Suprapubic skin (tissue), 4 donors: ENCODE measurements at regions not wholly inside any gene's neighbourhood (a gene's known extent, or its start where the extent isn't known, plus 50 kb on each side); places are given as distances from the start of the nearest gene placed in this dataset.

Source experiments
- DNase-seq, 2 donors: peaks; one replicate each; pipeline ENCODE4 v3.0.0-alpha.2; 2019; ENCODE audit warnings: low spot score in 2 of 2
- H3K27ac ChIP-seq: fragments of 200-600 bp; sonication (generic); one replicate; pipeline ENCODE4 v1.5.1; 2019
- H3K27me3 ChIP-seq: fragments of 200-600 bp; sonication (generic); one replicate; pipeline ENCODE4 v1.5.1; 2019
- H3K36me3 ChIP-seq: fragments of 200-600 bp; sonication (generic); one replicate; pipeline ENCODE4 v1.5.1; 2019
- H3K4me1 ChIP-seq: fragments of 200-600 bp; sonication (generic); one replicate; pipeline ENCODE4 v1.5.1; 2019
- H3K4me3 ChIP-seq: fragments of 200-600 bp; sonication (generic); one replicate; pipeline ENCODE4 v1.5.1; 2019; ENCODE audit warnings: mild to moderate bottlenecking
- H3K9me3 ChIP-seq: fragments of 200-600 bp; sonication (generic); one replicate; pipeline ENCODE4 v1.5.1; 2019
- EP300 ChIP-seq: sonication (generic); formaldehyde crosslinking; IDR thresholded peaks from one replicate; pipeline ENCODE4 v1.6.1; 2017; ENCODE audit warnings: antibody characterized with exemption
- POLR2A ChIP-seq, 2 donors: fragments of 450-650 bp; IDR thresholded peaks; one replicate each; pipeline ENCODE4 v1.6.1; 2017; ENCODE audit warnings: antibody characterized with exemption in 2 of 2, mild to moderate bottlenecking in 2 of 2, moderate library complexity in 2 of 2
- POLR2AphosphoS5 ChIP-seq, 3 donors: sonication (generic); formaldehyde crosslinking; IDR thresholded peaks; one replicate each; pipeline ENCODE4 v1.6.1; 2017; ENCODE audit warnings: antibody characterized with exemption in 3 of 3
- WGBS: methylation state at CpG from one replicate; pipeline ENCODE4 v1.1.5; 2018; 5-methylcytosine and 5-hydroxymethylcytosine counted together
- TF ChIP-seq, protein P1 (sequence below), 2 donors: fragments of 200-600 bp in 1 of 2; fragments of 450-650 bp in 1 of 2; sonication (generic) in 1 of 2; IDR thresholded peaks; one replicate each; pipeline ENCODE4 v1.5.1; 2016 to 2019; ENCODE audit warnings: antibody characterized with exemption in 2 of 2, mild to moderate bottlenecking in 1 of 2, moderate library complexity in 1 of 2

DNA sequence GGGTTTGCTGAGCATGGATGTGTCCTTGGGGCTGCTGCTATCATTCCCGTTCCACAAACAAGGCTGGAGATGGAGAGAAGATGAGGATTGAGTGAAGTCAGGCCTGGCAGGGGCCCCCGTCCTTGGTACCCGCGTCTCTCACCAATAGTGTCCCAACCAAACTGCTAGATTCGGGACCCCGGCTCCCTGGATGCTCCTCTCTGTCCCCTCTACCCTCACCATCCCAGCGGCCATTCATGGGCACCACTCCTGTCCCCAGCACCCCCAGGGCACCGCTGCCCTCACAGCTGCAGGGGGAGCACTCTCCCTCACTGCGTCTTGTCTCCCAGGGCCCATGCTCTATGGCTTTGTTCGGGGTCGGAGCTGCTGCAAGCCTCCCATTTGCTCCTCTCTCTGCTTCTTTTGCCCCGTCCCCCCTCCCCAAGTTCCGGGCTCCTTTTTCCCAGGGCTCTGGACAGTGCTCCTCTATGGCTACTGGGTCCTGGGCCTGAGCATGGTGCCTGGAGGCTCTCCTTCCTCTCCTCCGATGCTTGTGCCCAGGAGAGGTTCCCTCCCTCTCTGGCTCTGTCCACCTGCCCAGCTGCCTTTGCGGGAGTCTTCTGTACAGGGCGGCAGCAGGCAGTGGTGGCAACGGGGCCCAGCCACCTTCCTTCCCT lies 219.5 kb downstream of the TEX29 start:
- 81% methylated on average over 17 of the region's 17 CpGs for WGBS
- no peak for DNase-seq
- TF ChIP-seq, protein P1, sequence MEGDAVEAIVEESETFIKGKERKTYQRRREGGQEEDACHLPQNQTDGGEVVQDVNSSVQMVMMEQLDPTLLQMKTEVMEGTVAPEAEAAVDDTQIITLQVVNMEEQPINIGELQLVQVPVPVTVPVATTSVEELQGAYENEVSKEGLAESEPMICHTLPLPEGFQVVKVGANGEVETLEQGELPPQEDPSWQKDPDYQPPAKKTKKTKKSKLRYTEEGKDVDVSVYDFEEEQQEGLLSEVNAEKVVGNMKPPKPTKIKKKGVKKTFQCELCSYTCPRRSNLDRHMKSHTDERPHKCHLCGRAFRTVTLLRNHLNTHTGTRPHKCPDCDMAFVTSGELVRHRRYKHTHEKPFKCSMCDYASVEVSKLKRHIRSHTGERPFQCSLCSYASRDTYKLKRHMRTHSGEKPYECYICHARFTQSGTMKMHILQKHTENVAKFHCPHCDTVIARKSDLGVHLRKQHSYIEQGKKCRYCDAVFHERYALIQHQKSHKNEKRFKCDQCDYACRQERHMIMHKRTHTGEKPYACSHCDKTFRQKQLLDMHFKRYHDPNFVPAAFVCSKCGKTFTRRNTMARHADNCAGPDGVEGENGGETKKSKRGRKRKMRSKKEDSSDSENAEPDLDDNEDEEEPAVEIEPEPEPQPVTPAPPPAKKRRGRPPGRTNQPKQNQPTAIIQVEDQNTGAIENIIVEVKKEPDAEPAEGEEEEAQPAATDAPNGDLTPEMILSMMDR (IDR thresholded peaks at IDR 0.05), result no peak
- TF ChIP-seq EP300 (no peak), POLR2A (IDR thresholded peaks at IDR 0.05) (no peak)
- H3K4me1 ChIP-seq, result peaks cover under 1% of the 10 kb centered on the region
- no peaks in the 10 kb centered on the region for H3K36me3 ChIP-seq
- no peak overlapping the region for H3K4me3 ChIP-seq
- H3K9me3 ChIP-seq, result no peaks in the 10 kb centered on the region
- no peak overlapping the region for H3K27ac ChIP-seq
- peaks cover 57% of the 10 kb centered on the region for H3K27me3 ChIP-seq

DNA sequence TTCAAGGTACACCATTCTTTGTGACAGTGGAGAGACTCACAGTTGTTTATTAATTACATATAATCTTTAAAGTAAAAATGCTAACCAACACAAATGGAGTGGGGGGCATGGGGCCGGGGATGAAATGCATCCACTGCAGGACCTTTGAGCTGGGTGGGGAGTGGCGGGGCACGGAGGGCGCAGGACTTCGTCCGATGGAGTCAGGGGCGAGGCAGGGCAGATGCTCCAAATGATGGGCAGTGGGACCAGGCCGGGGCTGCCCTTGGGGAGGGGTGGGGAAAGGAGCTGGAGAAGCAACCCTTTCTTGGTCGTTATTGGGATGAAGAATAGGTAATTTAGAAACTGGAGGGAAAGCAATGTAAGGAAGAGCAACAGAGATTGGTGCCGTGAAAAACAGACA lies 220.0 kb downstream of the TEX29 start:
- TF ChIP-seq EP300 (no peak), POLR2A (IDR thresholded peaks at IDR 0.05) (no peak), POLR2AphosphoS5 (IDR thresholded peaks at IDR 0.05) (no peak)
- TF ChIP-seq, protein P1 (IDR thresholded peaks at IDR 0.05), result no peak

DNA sequence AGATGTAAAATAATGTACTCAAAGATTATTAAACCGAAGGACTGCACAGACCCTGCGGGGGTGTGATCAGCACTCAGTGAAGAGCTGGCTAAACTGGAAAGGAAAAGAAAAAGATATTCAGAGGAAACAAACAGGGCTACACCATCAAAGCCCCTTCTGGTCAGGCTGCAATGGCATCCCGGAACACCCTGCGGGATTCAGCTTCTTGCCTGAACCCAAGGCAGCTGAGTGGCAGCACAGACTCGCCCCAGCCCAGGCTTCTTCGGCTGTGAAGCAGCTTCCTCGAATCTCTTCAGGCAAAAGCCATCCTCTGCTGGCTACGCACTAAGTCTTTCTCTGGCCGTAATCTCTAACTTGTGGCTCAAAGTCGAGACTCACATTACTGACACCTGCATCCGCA lies 220.9 kb downstream of the TEX29 start:
- H3K36me3 ChIP-seq, result no peaks in the 10 kb centered on the region
- no peak overlapping the region for H3K4me3 ChIP-seq
- no peak for DNase-seq
- H3K27me3 ChIP-seq, result peaks cover 43% of the 10 kb centered on the region
- H3K27ac ChIP-seq, result no peak overlapping the region
- no peaks in the 10 kb centered on the region for H3K9me3 ChIP-seq
- WGBS, result 83% methylated on average over 11 of the region's 11 CpGs
- no peaks in the 10 kb centered on the region for H3K4me1 ChIP-seq
- no peak for TF ChIP-seq POLR2AphosphoS5 (IDR thresholded peaks at IDR 0.05)
- TF ChIP-seq EP300, result no peak
- TF ChIP-seq, protein P1 (IDR thresholded peaks at IDR 0.05), result no peak
- no peak for TF ChIP-seq POLR2A (IDR thresholded peaks at IDR 0.05)

More for the DNA sequence above, 220.0 kb downstream of the TEX29 start:
- Histone ChIP-seq H3K27me3 (peaks cover 51% of the 10 kb centered on the region), H3K9me3 (no peaks in the 10 kb centered on the region), H3K36me3 (no peaks in the 10 kb centered on the region), H3K4me1 (no peaks in the 10 kb centered on the region), H3K27ac (no peak overlapping the region), H3K4me3 (no peak overlapping the region)
- DNase-seq, result no peak
- WGBS, result 88% methylated on average over 10 of the region's 10 CpGs

DNA sequence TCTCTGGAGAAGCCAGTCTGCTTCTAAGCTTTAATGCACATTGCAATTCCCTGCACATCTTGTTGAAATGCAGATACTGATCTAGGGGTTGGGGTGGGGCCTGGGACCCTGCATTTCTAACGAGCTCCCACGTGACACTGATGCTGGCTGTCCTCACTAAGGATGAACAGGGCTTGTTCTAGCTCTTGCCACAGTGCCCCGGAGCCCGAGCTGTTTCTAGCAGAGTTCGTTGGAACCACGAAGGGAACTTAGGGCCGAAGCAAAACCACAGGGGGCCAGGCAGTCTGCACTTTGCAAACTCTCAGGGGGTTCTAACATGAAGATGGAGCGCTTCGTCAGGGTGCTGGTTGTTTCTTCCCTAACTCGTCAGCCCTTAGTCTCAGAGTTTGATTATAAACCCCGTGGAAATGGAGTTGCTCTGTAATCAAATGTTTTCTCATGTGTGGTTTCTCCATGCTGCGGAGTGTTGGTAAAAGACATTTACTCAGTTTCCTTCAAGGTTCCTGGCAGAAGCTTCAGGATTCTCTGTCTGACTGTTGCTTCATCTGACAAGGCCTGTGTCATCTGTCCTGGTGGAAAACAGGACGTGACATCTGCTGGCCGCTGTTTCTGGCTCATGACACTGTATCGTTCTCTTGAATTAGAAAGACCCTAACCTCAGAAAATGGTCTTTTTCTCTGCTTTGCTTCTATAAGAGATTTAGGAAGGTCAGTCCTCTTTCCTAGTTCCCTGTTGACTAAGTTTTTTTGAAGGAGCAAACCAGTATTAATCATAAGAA lies 221.5 kb downstream of the TEX29 start:
- Histone ChIP-seq H3K36me3 (no peaks in the 10 kb centered on the region), H3K27me3 (peaks cover 37% of the 10 kb centered on the region), H3K27ac (no peak overlapping the region), H3K4me3 (no peak overlapping the region), H3K9me3 (no peaks in the 10 kb centered on the region), H3K4me1 (no peaks in the 10 kb centered on the region)
- 73% methylated on average over 13 of the region's 15 CpGs for WGBS
- no peak for DNase-seq
- no peak for TF ChIP-seq EP300

DNA sequence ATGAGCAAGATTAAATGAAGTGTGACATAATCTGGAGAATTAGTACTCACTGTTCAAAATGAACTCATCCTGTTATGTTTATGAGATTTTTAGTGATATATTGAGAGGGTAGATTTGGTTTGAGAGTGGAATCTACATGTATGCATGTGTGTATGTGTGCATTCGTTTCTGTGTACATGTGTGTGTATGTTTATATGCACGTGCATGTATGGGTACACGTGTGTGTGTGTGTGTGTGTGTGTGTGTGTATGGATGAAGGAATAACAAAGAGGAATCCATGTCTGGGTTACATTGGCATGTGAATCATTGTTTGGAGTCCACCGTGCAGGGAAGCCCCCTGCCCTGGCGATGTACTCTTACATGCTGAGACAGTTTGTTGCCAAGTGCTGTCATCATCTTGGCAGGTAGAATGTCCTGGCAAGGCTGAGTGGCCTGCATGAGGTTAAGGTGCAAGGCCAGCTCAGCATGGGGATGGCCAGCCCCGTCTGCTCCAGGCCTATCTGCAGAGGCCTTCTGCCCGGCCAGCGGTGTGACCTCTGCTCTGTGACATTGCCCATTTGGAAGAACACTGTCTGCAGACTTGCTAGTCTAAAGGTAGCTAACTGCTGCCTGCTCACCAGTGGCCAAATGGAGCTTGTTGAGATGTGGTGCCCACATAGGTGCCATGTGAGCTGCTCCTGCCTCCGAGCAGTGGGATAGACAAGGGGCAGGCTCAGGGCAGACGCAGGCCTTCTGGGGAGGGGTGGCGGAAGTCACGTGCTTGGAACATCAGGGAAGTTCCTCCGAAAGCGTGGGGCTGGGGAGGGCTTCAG lies 222.3 kb downstream of the TEX29 start:
- no peaks in the 10 kb centered on the region for H3K36me3 ChIP-seq
- DNase-seq, result no peak
- peaks cover 29% of the 10 kb centered on the region for H3K27me3 ChIP-seq
- TF ChIP-seq EP300, result no peak
- no peak for TF ChIP-seq POLR2A (IDR thresholded peaks at IDR 0.05)
- TF ChIP-seq, protein P1 (IDR thresholded peaks at IDR 0.05), result no peak
- no peak for TF ChIP-seq POLR2AphosphoS5 (IDR thresholded peaks at IDR 0.05)
- H3K9me3 ChIP-seq, result no peaks in the 10 kb centered on the region
- 83% methylated on average over 12 of the region's 14 CpGs for WGBS
- no peak overlapping the region for H3K4me3 ChIP-seq
- H3K27ac ChIP-seq, result no peak overlapping the region
- H3K4me1 ChIP-seq, result no peaks in the 10 kb centered on the region
